ENCODE measurements at regions not wholly inside any gene's neighbourhood (a gene's known extent, or its start where the extent isn't known, plus 50 kb on each side); places are given as distances from the start of the nearest gene placed in this dataset.

- H3K36me3 ChIP-seq (ENCODE audit: low read depth, low read length) = no peaks in the 10 kb centered on the region
- TF ChIP-seq EZH2 (IDR thresholded peaks at IDR 0.05; ENCODE audit: low read length, unreplicated experiment) (no peak), EZH2phosphoT487 (IDR thresholded peaks at IDR 0.05; ENCODE audit: borderline replicate concordance, low read length) (no peak)
- TF ChIP-seq, protein P1, sequence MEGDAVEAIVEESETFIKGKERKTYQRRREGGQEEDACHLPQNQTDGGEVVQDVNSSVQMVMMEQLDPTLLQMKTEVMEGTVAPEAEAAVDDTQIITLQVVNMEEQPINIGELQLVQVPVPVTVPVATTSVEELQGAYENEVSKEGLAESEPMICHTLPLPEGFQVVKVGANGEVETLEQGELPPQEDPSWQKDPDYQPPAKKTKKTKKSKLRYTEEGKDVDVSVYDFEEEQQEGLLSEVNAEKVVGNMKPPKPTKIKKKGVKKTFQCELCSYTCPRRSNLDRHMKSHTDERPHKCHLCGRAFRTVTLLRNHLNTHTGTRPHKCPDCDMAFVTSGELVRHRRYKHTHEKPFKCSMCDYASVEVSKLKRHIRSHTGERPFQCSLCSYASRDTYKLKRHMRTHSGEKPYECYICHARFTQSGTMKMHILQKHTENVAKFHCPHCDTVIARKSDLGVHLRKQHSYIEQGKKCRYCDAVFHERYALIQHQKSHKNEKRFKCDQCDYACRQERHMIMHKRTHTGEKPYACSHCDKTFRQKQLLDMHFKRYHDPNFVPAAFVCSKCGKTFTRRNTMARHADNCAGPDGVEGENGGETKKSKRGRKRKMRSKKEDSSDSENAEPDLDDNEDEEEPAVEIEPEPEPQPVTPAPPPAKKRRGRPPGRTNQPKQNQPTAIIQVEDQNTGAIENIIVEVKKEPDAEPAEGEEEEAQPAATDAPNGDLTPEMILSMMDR (conservative IDR thresholded peaks at IDR 0.05; ENCODE audit: low read depth, low read length) = no peak
- intact Hi-C loops (cut with micrococcal nuclease) = no loop called here
- H3F3A ChIP-seq (ENCODE audit: low read length, unreplicated experiment) = no peaks in the 10 kb centered on the region
- no peak overlapping the region for H3K9ac ChIP-seq (ENCODE audit: low read length)
- no peak overlapping the region for H3K4me2 ChIP-seq (ENCODE audit: low read length)
- no TSS peak for BruUV-seq (replicated peaks)
- no peaks in the 10 kb centered on the region for H3K9me3 ChIP-seq (ENCODE audit: low read length)
- ATAC-seq (no peak), DNase-seq (no peak)
- ChIA-PET CTCF (no interaction called here), POLR2A (ENCODE audit: unreplicated experiment) (no interaction called here)
- H3K27ac ChIP-seq (ENCODE audit: low read length) = no peak overlapping the region
- H3K4me3 ChIP-seq (ENCODE audit: low read length) = no peak overlapping the region
- H2AFZ ChIP-seq (ENCODE audit: low read length) = no peak overlapping the region
- H3K4me1 ChIP-seq (ENCODE audit: insufficient read depth, low read length) = peaks cover 10% of the 10 kb centered on the region
- no peaks in the 10 kb centered on the region for H3K27me3 ChIP-seq (ENCODE audit: low read length)
- H4K20me1 ChIP-seq (ENCODE audit: low read length) = no peaks in the 10 kb centered on the region
- H3K79me2 ChIP-seq (ENCODE audit: low read length) = no peaks in the 10 kb centered on the region
- no peaks in the 10 kb centered on the region for H3K9me2 ChIP-seq (replicated peaks; ENCODE audit: low read length)
Observed at GRCh38 chr4:36010397-36010929, 233.9 kb downstream of the ARAP2 start.

- H3K4me2 ChIP-seq (ENCODE audit: low read length) = no peak overlapping the region
- no peak overlapping the region for H3K4me3 ChIP-seq (ENCODE audit: low read length)
- ATAC-seq = no peak
- no peak overlapping the region for H3K27ac ChIP-seq (ENCODE audit: low read length)
- H3F3A ChIP-seq (ENCODE audit: low read length, unreplicated experiment) = no peaks in the 10 kb centered on the region
- CTCF ChIA-PET = no interaction called here
- TF ChIP-seq EZH2phosphoT487 (IDR thresholded peaks at IDR 0.05; ENCODE audit: borderline replicate concordance, low read length) (no peak), EZH2 (IDR thresholded peaks at IDR 0.05; ENCODE audit: low read length, unreplicated experiment) (no peak)
- TF ChIP-seq, protein P1 (conservative IDR thresholded peaks at IDR 0.05; ENCODE audit: low read depth, low read length) = no peak
- intact Hi-C loops (cut with micrococcal nuclease) = no loop called here
- POLR2A ChIA-PET (ENCODE audit: unreplicated experiment) = no interaction called here
- DNase-seq = no peak
- H3K79me2 ChIP-seq (ENCODE audit: low read length) = no peaks in the 10 kb centered on the region
- H3K4me1 ChIP-seq (ENCODE audit: insufficient read depth, low read length) = peaks cover under 1% of the 10 kb centered on the region
- H2AFZ ChIP-seq (ENCODE audit: low read length) = no peak overlapping the region
- no TSS peak for BruUV-seq (replicated peaks)
- H3K9me2 ChIP-seq (replicated peaks; ENCODE audit: low read length) = no peaks in the 10 kb centered on the region
- no peaks in the 10 kb centered on the region for H3K36me3 ChIP-seq (ENCODE audit: low read depth, low read length)
- no peak overlapping the region for H3K9ac ChIP-seq (ENCODE audit: low read length)
- no peaks in the 10 kb centered on the region for H3K9me3 ChIP-seq (ENCODE audit: low read length)
- no peaks in the 10 kb centered on the region for H4K20me1 ChIP-seq (ENCODE audit: low read length)
- H3K27me3 ChIP-seq (ENCODE audit: low read length) = no peaks in the 10 kb centered on the region
Observed at GRCh38 chr4:36011381-36011780, 232.9 kb downstream of the ARAP2 start.

DNA sequence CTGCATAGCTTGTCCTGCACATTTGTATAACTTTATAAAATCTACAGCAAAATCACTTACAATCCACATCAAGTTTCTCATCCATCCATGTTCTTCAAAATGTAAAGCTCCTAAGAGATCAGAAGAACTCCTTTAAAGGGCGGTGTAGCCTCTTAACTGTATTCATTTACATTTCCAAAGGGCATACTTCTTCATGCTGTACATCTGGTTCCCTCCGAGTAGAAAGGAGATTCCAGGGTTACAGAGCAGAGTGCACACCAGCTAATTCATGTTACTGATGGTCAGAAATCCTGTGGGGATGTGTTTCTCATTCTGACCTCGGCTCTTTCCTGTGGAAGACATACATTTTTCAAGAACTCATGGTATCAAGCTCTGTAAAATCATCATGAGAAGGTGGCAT, 231.8 kb downstream of the ARAP2 start:
- no peak for ATAC-seq

More for the DNA sequence above, 231.8 kb downstream of the ARAP2 start:
- no peaks in the 10 kb centered on the region for H3K36me3 ChIP-seq (ENCODE audit: low read depth, low read length)
- no peak overlapping the region for H2AFZ ChIP-seq (ENCODE audit: low read length)
- TF ChIP-seq, protein P1 (conservative IDR thresholded peaks at IDR 0.05; ENCODE audit: low read depth, low read length) = no peak
- TF ChIP-seq EZH2phosphoT487 (IDR thresholded peaks at IDR 0.05; ENCODE audit: borderline replicate concordance, low read length) (no peak), EZH2 (IDR thresholded peaks at IDR 0.05; ENCODE audit: low read length, unreplicated experiment) (no peak)
- no peaks in the 10 kb centered on the region for H3F3A ChIP-seq (ENCODE audit: low read length, unreplicated experiment)
- intact Hi-C loops (cut with micrococcal nuclease) = no loop called here
- H3K4me1 ChIP-seq (ENCODE audit: insufficient read depth, low read length) = no peaks in the 10 kb centered on the region
- no peak overlapping the region for H3K9ac ChIP-seq (ENCODE audit: low read length)
- H3K9me2 ChIP-seq (replicated peaks; ENCODE audit: low read length) = no peaks in the 10 kb centered on the region
- no peaks in the 10 kb centered on the region for H3K79me2 ChIP-seq (ENCODE audit: low read length)
- no peaks in the 10 kb centered on the region for H3K9me3 ChIP-seq (ENCODE audit: low read length)
- POLR2A ChIA-PET (ENCODE audit: unreplicated experiment) = no interaction called here
- H3K27me3 ChIP-seq (ENCODE audit: low read length) = no peaks in the 10 kb centered on the region
- no peak overlapping the region for H3K27ac ChIP-seq (ENCODE audit: low read length)
- H3K4me2 ChIP-seq (ENCODE audit: low read length) = no peak overlapping the region
- BruUV-seq (replicated peaks) = no TSS peak
- DNase-seq = no peak
- H4K20me1 ChIP-seq (ENCODE audit: low read length) = no peaks in the 10 kb centered on the region
- no peak overlapping the region for H3K4me3 ChIP-seq (ENCODE audit: low read length)
- CTCF ChIA-PET = no interaction called here
